Panc1 (cell line): ENCODE measurements at regions not wholly inside any gene's neighbourhood (a gene's known extent, or its start where the extent isn't known, plus 50 kb on each side); places are given as distances from the start of the nearest gene placed in this dataset.

Source experiments
- CTCF ChIP-seq: fragments of 450-650 bp; IDR thresholded peaks from 2 replicates; pipeline ENCODE4 v1.5.1; 2017; ENCODE audit warnings: mild to moderate bottlenecking
- SIN3A ChIP-seq: IDR thresholded peaks from 2 replicates; pipeline ENCODE4 v1.6.1; 2012; ENCODE audit warnings: low read depth, mild to moderate bottlenecking, low read length, moderate library complexity, borderline replicate concordance; ENCODE audit not compliant: insufficient read depth

GRCh38 chrX:125378770-125379169 is 59.1 kb downstream of the TEX13C start:
- no peak for TF ChIP-seq CTCF
- no peak for TF ChIP-seq SIN3A
